ENCODE measurements at regions not wholly inside any gene's neighbourhood (a gene's known extent, or its start where the extent isn't known, plus 50 kb on each side); places are given as distances from the start of the nearest gene placed in this dataset.

DNA sequence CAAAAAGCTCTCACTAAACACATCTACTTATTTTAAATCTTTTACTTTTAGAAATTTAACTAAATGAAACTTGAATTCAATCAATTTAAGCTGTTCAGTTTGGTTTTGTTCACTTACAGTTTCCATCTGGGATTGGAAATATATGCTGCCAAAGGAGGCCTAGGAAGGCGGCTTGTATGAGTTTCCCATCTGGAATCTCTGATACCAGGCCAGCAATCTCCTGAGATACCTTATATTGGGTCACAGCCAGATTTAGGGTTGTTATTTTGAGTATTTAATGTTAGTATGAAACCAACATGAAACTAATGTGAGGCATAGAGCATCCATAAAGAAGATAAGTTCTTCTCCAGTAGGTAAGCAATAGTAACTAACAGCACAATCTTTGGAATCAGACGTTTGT lies 94.6 kb downstream of the GMNC start:
- no peak for TF ChIP-seq EZH2 (conservative IDR thresholded peaks at IDR 0.05; ENCODE audit: low read depth, low read length)
- no peak for TF ChIP-seq NRL (CRISPR knock-in tag; IDR thresholded peaks at IDR 0.05; ENCODE audit: borderline replicate concordance)
- no peak for TF ChIP-seq MTA3 (CRISPR knock-in tag; IDR thresholded peaks at IDR 0.05)
- TF ChIP-seq MYNN (CRISPR knock-in tag; IDR thresholded peaks at IDR 0.05; ENCODE audit: low read depth): no peak
- no peak for TF ChIP-seq TBL1XR1 (IDR thresholded peaks at IDR 0.05; ENCODE audit: borderline replicate concordance, low read length, partially characterized antibody)
- TF ChIP-seq ZNF207 (IDR thresholded peaks at IDR 0.05; ENCODE audit: borderline replicate concordance): no peak
- no peak for TF ChIP-seq ZNF768 (CRISPR knock-in tag; IDR thresholded peaks at IDR 0.05)
- TF ChIP-seq, protein P1, sequence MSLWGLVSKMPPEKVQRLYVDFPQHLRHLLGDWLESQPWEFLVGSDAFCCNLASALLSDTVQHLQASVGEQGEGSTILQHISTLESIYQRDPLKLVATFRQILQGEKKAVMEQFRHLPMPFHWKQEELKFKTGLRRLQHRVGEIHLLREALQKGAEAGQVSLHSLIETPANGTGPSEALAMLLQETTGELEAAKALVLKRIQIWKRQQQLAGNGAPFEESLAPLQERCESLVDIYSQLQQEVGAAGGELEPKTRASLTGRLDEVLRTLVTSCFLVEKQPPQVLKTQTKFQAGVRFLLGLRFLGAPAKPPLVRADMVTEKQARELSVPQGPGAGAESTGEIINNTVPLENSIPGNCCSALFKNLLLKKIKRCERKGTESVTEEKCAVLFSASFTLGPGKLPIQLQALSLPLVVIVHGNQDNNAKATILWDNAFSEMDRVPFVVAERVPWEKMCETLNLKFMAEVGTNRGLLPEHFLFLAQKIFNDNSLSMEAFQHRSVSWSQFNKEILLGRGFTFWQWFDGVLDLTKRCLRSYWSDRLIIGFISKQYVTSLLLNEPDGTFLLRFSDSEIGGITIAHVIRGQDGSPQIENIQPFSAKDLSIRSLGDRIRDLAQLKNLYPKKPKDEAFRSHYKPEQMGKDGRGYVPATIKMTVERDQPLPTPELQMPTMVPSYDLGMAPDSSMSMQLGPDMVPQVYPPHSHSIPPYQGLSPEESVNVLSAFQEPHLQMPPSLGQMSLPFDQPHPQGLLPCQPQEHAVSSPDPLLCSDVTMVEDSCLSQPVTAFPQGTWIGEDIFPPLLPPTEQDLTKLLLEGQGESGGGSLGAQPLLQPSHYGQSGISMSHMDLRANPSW (CRISPR knock-in tag; IDR thresholded peaks at IDR 0.05; ENCODE audit: borderline replicate concordance): no peak

Measured in HepG2 (cell line).